ENCODE measurements at regions not wholly inside any gene's neighbourhood (a gene's known extent, or its start where the extent isn't known, plus 50 kb on each side); places are given as distances from the start of the nearest gene placed in this dataset.

- Histone ChIP-seq H3K27ac (ENCODE audit: low read depth, low read length) (no peak overlapping the region), H3K27me3 (ENCODE audit: control insufficient read depth in 5 of 5, insufficient read depth in 4 of 5, low read length in 5 of 5) (no peaks in the 10 kb centered on the region), H3K4me3 (ENCODE audit: low read depth in 1 of 5, low read length in 5 of 5) (no peak overlapping the region), H3K9me3 (ENCODE audit: control insufficient read depth in 5 of 5, low read length in 5 of 5) (peaks cover 0 to 2% (median 0%) of the 10 kb centered on the region in 5 donors), H3K36me3 (ENCODE audit: control insufficient read depth in 5 of 5, insufficient read depth in 5 of 5, low read length in 5 of 5) (no peaks in the 10 kb centered on the region), H3K9ac (ENCODE audit: low read length in 5 of 5) (no peak overlapping the region), H3K4me1 (ENCODE audit: control insufficient read depth in 5 of 5, insufficient read depth in 5 of 5, low read length in 5 of 5) (no peaks in the 10 kb centered on the region)
Observed at GRCh38 chr4:11783588-11783987, 354.9 kb upstream of the HS3ST1 start.

- Histone ChIP-seq H3K27me3 (ENCODE audit: control insufficient read depth in 5 of 5, insufficient read depth in 4 of 5, low read length in 5 of 5) (no peaks in the 10 kb centered on the region), H3K27ac (ENCODE audit: low read depth, low read length) (no peak overlapping the region), H3K9me3 (ENCODE audit: control insufficient read depth in 5 of 5, low read length in 5 of 5) (peaks cover 0 to 2% (median 0%) of the 10 kb centered on the region in 5 donors), H3K36me3 (ENCODE audit: control insufficient read depth in 5 of 5, insufficient read depth in 5 of 5, low read length in 5 of 5) (no peaks in the 10 kb centered on the region), H3K4me3 (ENCODE audit: low read depth in 1 of 5, low read length in 5 of 5) (no peak overlapping the region), H3K9ac (ENCODE audit: low read length in 5 of 5) (no peak overlapping the region), H3K4me1 (ENCODE audit: control insufficient read depth in 5 of 5, insufficient read depth in 5 of 5, low read length in 5 of 5) (no peaks in the 10 kb centered on the region)
Observed at GRCh38 chr4:11782859-11783258, 354.2 kb upstream of the HS3ST1 start.

- Histone ChIP-seq H3K9ac (ENCODE audit: low read length in 5 of 5) (no peak overlapping the region), H3K4me1 (ENCODE audit: control insufficient read depth in 5 of 5, insufficient read depth in 5 of 5, low read length in 5 of 5) (no peaks in the 10 kb centered on the region), H3K4me3 (ENCODE audit: low read depth in 1 of 5, low read length in 5 of 5) (no peak overlapping the region), H3K36me3 (ENCODE audit: control insufficient read depth in 5 of 5, insufficient read depth in 5 of 5, low read length in 5 of 5) (no peaks in the 10 kb centered on the region), H3K27ac (ENCODE audit: low read depth, low read length) (no peak overlapping the region), H3K27me3 (ENCODE audit: control insufficient read depth in 5 of 5, insufficient read depth in 4 of 5, low read length in 5 of 5) (no peaks in the 10 kb centered on the region), H3K9me3 (ENCODE audit: control insufficient read depth in 5 of 5, low read length in 5 of 5) (peaks cover 0 to 1% (median 0%) of the 10 kb centered on the region in 5 donors)
Observed at GRCh38 chr4:11777447-11777846, 348.8 kb upstream of the HS3ST1 start.

- Histone ChIP-seq H3K27ac (ENCODE audit: low read depth, low read length) (no peak overlapping the region), H3K36me3 (ENCODE audit: control insufficient read depth in 5 of 5, insufficient read depth in 5 of 5, low read length in 5 of 5) (no peaks in the 10 kb centered on the region), H3K9me3 (ENCODE audit: control insufficient read depth in 5 of 5, low read length in 5 of 5) (no peaks in the 10 kb centered on the region), H3K4me3 (ENCODE audit: low read depth in 1 of 5, low read length in 5 of 5) (no peak overlapping the region), H3K9ac (ENCODE audit: low read length in 5 of 5) (no peak overlapping the region), H3K4me1 (ENCODE audit: control insufficient read depth in 5 of 5, insufficient read depth in 5 of 5, low read length in 5 of 5) (peaks cover 0 to 3% (median 0%) of the 10 kb centered on the region in 5 donors), H3K27me3 (ENCODE audit: control insufficient read depth in 5 of 5, insufficient read depth in 4 of 5, low read length in 5 of 5) (no peaks in the 10 kb centered on the region)
Observed at GRCh38 chr4:11774346-11774745, 345.7 kb upstream of the HS3ST1 start.

GRCh38 chr4:11773798-11774197 is 345.1 kb upstream of the HS3ST1 start:
- H3K36me3 ChIP-seq (ENCODE audit: control insufficient read depth in 5 of 5, insufficient read depth in 5 of 5, low read length in 5 of 5), result no peaks in the 10 kb centered on the region
- H3K27ac ChIP-seq (ENCODE audit: low read depth, low read length), result no peak overlapping the region
- H3K4me3 ChIP-seq (ENCODE audit: low read depth in 1 of 5, low read length in 5 of 5), result no peak overlapping the region
- H3K4me1 ChIP-seq (ENCODE audit: control insufficient read depth in 5 of 5, insufficient read depth in 5 of 5, low read length in 5 of 5), result peaks cover 0 to 3% (median 0%) of the 10 kb centered on the region in 5 donors
- H3K9me3 ChIP-seq (ENCODE audit: control insufficient read depth in 5 of 5, low read length in 5 of 5), result no peaks in the 10 kb centered on the region
- no peaks in the 10 kb centered on the region for H3K27me3 ChIP-seq (ENCODE audit: control insufficient read depth in 5 of 5, insufficient read depth in 4 of 5, low read length in 5 of 5)
- no peak overlapping the region for H3K9ac ChIP-seq (ENCODE audit: low read length in 5 of 5)

- H3K9ac ChIP-seq (ENCODE audit: low read length in 5 of 5), result no peak overlapping the region
- H3K9me3 ChIP-seq (ENCODE audit: control insufficient read depth in 5 of 5, low read length in 5 of 5), result no peaks in the 10 kb centered on the region
- no peak overlapping the region for H3K27ac ChIP-seq (ENCODE audit: low read depth, low read length)
- H3K27me3 ChIP-seq (ENCODE audit: control insufficient read depth in 5 of 5, insufficient read depth in 4 of 5, low read length in 5 of 5), result no peaks in the 10 kb centered on the region
- H3K4me1 ChIP-seq (ENCODE audit: control insufficient read depth in 5 of 5, insufficient read depth in 5 of 5, low read length in 5 of 5), result peaks cover 0 to 3% (median 0%) of the 10 kb centered on the region in 5 donors
- H3K36me3 ChIP-seq (ENCODE audit: control insufficient read depth in 5 of 5, insufficient read depth in 5 of 5, low read length in 5 of 5), result no peaks in the 10 kb centered on the region
- H3K4me3 ChIP-seq (ENCODE audit: low read depth in 1 of 5, low read length in 5 of 5), result no peak overlapping the region
Observed at GRCh38 chr4:11769434-11769833, 340.7 kb upstream of the HS3ST1 start.

- Histone ChIP-seq H3K27ac (ENCODE audit: low read depth, low read length) (no peak overlapping the region), H3K27me3 (ENCODE audit: control insufficient read depth in 5 of 5, insufficient read depth in 4 of 5, low read length in 5 of 5) (no peaks in the 10 kb centered on the region), H3K9me3 (ENCODE audit: control insufficient read depth in 5 of 5, low read length in 5 of 5) (no peaks in the 10 kb centered on the region), H3K4me3 (ENCODE audit: low read depth in 1 of 5, low read length in 5 of 5) (no peak overlapping the region), H3K4me1 (ENCODE audit: control insufficient read depth in 5 of 5, insufficient read depth in 5 of 5, low read length in 5 of 5) (peaks cover 0 to 3% (median 0%) of the 10 kb centered on the region in 5 donors), H3K9ac (ENCODE audit: low read length in 5 of 5) (no peak overlapping the region), H3K36me3 (ENCODE audit: control insufficient read depth in 5 of 5, insufficient read depth in 5 of 5, low read length in 5 of 5) (no peaks in the 10 kb centered on the region)
Observed at GRCh38 chr4:11768251-11768972, 339.7 kb upstream of the HS3ST1 start.

GRCh38 chr4:11765849-11766453 is 337.3 kb upstream of the HS3ST1 start:
- Histone ChIP-seq H3K27ac (ENCODE audit: low read depth, low read length) (no peak overlapping the region), H3K4me1 (ENCODE audit: control insufficient read depth in 5 of 5, insufficient read depth in 5 of 5, low read length in 5 of 5) (peaks cover 0 to 3% (median 0%) of the 10 kb centered on the region in 5 donors), H3K9ac (ENCODE audit: low read length in 5 of 5) (no peak overlapping the region), H3K27me3 (ENCODE audit: control insufficient read depth in 5 of 5, insufficient read depth in 4 of 5, low read length in 5 of 5) (no peaks in the 10 kb centered on the region), H3K36me3 (ENCODE audit: control insufficient read depth in 5 of 5, insufficient read depth in 5 of 5, low read length in 5 of 5) (no peaks in the 10 kb centered on the region), H3K4me3 (ENCODE audit: low read depth in 1 of 5, low read length in 5 of 5) (no peak overlapping the region), H3K9me3 (ENCODE audit: control insufficient read depth in 5 of 5, low read length in 5 of 5) (no peaks in the 10 kb centered on the region)

GRCh38 chr4:11748164-11748872 is 319.6 kb upstream of the HS3ST1 start:
- Histone ChIP-seq H3K4me1 (ENCODE audit: control insufficient read depth in 5 of 5, insufficient read depth in 5 of 5, low read length in 5 of 5) (peaks cover 0 to 2% (median 0%) of the 10 kb centered on the region in 5 donors), H3K9me3 (ENCODE audit: control insufficient read depth in 5 of 5, low read length in 5 of 5) (no peaks in the 10 kb centered on the region), H3K4me3 (ENCODE audit: low read depth in 1 of 5, low read length in 5 of 5) (no peak overlapping the region), H3K36me3 (ENCODE audit: control insufficient read depth in 5 of 5, insufficient read depth in 5 of 5, low read length in 5 of 5) (no peaks in the 10 kb centered on the region), H3K27ac (ENCODE audit: low read depth, low read length) (no peak overlapping the region), H3K27me3 (ENCODE audit: control insufficient read depth in 5 of 5, insufficient read depth in 4 of 5, low read length in 5 of 5) (no peaks in the 10 kb centered on the region), H3K9ac (ENCODE audit: low read length in 5 of 5) (peak overlapping the region in 1 of 5 donors; percentile 2)

GRCh38 chr4:11746734-11747133 is 318.0 kb upstream of the HS3ST1 start:
- Histone ChIP-seq H3K4me3 (ENCODE audit: low read depth in 1 of 5, low read length in 5 of 5) (no peak overlapping the region), H3K27ac (ENCODE audit: low read depth, low read length) (no peak overlapping the region), H3K36me3 (ENCODE audit: control insufficient read depth in 5 of 5, insufficient read depth in 5 of 5, low read length in 5 of 5) (no peaks in the 10 kb centered on the region), H3K9ac (ENCODE audit: low read length in 5 of 5) (no peak overlapping the region), H3K9me3 (ENCODE audit: control insufficient read depth in 5 of 5, low read length in 5 of 5) (no peaks in the 10 kb centered on the region), H3K27me3 (ENCODE audit: control insufficient read depth in 5 of 5, insufficient read depth in 4 of 5, low read length in 5 of 5) (no peaks in the 10 kb centered on the region), H3K4me1 (ENCODE audit: control insufficient read depth in 5 of 5, insufficient read depth in 5 of 5, low read length in 5 of 5) (peaks cover 0 to 2% (median 0%) of the 10 kb centered on the region in 5 donors)

Data from subcutaneous abdominal adipose tissue (tissue), 5 donors.